ENCODE measurements at regions not wholly inside any gene's neighbourhood (a gene's known extent, or its start where the extent isn't known, plus 50 kb on each side); places are given as distances from the start of the nearest gene placed in this dataset.
"Not testable (repeated sequence)": the region's sequence is repeated elsewhere in the genome, so short reads cannot be mapped to it uniquely, and the experiment has no call there.

DNA sequence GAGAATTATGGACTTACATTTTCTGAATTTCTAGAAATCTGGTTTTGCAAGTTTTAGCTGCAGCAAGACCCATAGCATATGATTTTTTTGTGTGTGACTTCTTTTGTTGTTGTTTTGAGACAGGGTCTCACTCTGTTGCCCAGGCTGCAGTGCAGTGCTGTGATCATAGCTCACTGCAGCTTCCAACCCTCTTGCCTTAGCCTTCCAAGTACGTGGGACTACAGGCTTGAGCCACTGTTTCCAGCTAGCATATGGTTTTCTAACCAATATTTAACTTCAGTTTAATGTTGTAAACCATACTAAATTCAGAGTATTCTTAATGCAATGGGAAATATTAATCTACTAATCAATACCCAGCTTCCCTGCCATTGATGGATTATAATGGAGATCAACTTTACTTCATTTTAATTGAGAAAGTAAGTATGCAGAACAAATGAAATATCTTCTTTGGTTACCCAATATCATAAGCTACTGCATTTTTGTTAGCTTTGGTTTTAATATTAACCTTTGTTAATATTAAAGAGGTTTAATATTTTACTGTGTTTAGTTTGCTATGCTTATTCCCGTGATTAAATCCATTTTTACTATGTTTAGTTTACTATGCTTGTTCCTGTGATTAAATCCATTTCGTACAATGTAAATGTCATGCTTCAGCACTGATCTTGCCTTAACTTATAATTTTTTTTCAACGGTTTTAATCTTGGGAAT lies 273.4 kb upstream of the TMEFF2 start:
- DNase-seq: no peak

DNA sequence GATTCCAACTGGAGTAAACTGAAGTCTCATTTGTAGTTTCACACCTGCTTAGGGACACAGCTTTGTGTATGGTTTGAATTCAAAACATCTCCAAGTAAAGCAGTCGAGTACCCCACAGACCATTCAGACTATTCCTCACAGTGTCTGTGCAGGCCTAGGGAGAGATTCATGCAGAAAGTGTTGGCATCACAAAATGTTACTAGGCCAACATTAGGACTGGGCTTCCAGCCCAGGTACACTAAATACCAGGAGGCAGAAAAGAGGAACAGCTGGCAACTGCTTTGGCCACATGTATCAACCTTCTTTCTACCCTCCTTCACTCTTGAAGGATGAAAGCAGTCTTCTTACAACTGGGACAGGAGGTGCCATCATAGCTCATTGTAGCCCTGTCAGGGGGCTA lies 270.4 kb upstream of the TMEFF2 start:
- DNase-seq: no peak

DNA sequence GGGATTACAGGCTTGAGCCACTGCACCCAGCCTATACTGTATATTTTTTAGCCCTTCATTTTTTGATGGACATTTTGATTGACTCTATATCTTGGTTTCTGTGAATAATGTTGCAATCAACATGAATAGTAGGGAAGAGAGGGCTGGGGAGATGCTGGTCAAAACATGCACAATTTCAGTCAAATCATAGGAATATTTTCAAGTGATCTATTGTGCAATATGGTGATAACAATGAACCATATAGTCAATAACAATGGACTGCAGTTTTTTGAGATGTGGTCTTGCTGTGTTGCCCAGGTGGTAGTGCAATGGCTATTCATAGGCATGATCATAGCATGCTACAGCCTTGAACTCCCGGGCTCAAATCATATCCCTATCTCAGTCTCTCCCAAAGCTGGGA lies 264.7 kb upstream of the TMEFF2 start:
- no peak for DNase-seq

DNA sequence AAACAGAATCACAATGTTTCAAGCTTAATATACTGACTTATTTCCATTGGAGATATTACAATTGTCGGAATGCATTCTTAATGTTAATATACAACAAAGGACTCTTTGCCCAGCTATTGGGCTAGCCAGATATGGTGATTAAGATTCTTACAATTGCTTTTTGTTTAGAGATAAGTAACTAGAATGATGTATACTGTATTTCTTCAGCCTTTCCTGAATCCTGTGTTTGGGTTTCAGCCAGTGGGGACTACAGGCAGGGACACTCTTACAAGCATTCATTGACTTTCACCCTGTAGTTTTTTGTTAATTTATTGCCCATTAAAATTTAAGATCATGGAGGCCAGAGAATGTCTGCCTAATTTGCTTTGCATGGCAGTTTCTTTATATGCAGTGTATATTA lies 254.1 kb upstream of the TMEFF2 start:
- DNase-seq: no peak

DNA sequence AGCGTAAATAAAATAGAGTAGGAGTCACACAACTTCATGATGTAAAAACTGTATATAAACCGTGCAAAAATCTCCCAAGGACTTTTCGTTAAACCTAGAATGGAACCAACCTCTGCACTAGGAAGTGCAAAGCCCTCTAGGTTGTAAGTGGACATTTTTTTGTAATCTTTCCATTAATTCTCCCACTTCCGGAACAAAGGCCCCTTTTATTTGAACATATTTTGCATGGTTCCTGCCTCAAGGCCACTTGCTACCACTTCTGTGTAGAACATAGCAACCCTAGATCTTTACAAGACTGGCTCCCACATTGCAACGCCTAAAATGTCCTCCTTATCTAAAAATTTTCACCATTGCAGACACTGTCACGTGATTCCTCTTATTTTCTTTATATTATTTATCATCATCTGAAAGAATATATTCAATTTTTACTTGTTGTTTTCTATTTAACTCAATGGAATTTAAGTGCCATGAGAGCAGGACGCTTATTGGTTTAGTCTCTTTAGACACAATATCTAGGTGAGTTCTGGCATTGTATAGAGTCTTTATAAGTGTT lies 249.6 kb upstream of the TMEFF2 start:
- no peak for DNase-seq

DNA sequence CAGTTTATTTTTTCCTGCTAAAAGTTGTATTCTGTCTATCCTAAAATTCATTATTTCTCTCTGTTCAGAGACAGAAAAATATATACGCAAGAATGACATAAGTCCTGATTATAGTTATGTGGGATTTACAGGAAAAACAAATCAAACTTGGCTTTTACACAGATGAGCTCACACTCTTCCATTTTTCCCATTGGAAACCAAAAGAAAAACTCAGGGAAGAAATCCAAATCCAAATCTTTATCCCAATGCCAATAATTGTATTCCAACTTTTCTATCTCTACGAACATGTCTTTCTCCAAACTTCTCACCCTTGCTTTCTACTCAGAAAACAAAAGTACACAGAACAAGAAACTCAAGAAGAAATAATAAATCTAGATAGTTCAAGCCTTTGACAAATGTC lies 249.1 kb upstream of the TMEFF2 start:
- no peak for DNase-seq

DNA sequence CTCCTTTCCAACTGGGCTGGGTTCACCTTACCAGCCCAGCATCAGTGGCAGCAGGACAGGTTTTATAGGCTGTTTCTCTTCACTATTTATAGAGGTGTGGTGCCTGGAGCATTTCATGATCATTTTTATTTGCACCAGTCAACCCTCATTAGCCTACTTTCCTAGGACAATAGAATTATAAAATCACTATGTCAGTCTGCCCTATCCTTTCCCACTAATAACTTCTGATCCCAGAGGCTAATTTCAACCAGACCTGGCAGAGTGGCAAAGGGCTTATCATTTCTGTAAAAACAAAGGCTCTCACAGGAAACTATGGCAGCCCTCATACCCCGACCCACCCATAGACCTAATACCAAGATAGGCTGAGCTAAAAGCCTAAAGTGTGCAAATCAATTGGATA lies 243.5 kb upstream of the TMEFF2 start:
- no peak for DNase-seq

DNA sequence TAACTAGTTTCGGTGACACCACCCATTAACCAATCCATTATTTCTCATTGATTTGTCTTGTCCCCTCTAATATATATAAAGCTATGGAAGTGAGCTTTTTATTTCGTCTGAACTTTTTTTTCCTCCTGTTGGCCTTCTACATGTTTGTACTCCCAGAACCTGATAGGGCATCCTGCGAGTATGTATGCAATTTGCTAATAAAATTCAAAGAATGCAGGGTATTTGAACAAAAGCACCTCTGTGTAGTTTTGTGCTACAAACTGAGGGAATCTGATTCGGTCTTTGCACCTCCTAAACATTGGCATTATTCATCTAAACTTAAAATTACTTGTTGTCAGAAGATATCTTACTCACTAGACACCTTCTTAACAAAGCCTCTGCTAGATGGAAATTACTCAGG lies 242.9 kb upstream of the TMEFF2 start:
- no peak for DNase-seq

DNA sequence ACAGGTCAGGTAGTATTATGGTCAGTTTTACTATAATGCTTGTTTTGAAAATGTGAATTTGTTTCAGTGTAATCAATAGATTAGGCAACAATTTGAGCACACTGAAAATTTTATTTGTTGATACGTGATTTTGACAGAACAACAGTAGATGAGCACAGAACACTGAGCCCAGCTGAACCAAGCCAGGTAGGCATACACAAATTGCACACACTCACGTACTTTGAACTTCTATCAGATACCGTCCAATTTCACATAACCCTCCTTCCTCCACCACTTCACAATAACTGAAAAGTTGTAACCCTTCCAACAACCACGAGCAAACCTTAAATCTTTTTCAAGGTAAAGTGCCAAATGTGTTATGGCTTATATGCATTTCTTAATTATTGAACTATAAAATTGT lies 229.5 kb upstream of the TMEFF2 start:
- DNase-seq: no peak

DNA sequence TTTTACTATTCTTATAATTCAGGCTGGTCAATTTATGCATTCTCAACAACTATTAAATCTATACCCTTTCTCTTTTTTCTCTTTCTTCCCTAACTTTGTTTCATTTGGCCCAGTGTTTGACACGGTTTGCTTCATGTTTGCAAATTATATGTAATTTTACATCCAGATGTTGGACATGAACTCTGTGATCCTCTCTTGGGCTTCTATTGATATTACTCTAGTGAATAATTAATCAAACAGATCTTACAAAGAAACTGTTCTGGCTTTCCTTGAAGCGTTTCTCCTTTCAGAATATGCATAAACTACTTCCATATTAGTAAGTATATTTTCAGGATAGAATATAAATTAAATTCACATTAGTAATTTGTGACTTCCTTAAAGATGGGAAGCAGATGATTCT lies 225.1 kb upstream of the TMEFF2 start:
- DNase-seq: no peak

DNA sequence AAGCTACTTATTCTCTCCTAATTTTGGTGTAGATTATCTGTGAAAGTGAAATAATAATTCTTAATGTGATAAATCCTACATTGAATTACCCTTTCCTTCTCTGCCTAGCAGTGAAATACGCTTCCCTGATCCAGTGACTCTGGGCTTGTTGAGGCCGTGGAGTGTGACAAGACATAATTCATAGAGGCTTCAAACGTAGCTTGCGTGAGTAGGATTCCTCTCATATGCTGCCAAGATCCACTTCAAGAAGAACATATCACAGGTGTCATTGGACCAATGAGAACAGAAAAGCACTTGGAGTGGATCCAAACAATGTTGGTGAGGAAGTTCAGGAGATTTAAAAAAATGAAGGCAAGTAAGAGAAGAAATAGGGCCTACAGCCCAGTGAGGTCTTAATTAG lies 221.3 kb upstream of the TMEFF2 start:
- DNase-seq: no peak

DNA sequence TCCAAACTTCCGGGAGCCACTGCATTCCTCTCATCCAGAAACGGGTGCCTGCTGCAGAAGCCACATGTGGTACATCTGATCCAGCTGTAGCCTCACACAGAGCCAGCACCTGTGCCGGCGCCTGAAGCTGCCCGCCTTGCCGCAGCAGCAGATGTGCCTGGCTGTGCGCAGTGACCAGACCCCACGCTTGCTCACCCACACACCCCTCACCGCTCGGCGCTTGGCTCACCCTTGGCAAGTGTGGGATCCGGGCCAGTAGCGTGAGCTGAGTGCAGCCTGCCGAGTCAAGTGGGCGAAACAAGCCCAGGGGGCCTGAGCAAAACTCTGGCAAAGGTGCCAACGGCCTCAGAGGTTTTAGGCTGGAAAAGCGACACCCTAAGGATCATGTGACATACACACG lies 220.1 kb upstream of the TMEFF2 start:
- no peak for DNase-seq

DNA sequence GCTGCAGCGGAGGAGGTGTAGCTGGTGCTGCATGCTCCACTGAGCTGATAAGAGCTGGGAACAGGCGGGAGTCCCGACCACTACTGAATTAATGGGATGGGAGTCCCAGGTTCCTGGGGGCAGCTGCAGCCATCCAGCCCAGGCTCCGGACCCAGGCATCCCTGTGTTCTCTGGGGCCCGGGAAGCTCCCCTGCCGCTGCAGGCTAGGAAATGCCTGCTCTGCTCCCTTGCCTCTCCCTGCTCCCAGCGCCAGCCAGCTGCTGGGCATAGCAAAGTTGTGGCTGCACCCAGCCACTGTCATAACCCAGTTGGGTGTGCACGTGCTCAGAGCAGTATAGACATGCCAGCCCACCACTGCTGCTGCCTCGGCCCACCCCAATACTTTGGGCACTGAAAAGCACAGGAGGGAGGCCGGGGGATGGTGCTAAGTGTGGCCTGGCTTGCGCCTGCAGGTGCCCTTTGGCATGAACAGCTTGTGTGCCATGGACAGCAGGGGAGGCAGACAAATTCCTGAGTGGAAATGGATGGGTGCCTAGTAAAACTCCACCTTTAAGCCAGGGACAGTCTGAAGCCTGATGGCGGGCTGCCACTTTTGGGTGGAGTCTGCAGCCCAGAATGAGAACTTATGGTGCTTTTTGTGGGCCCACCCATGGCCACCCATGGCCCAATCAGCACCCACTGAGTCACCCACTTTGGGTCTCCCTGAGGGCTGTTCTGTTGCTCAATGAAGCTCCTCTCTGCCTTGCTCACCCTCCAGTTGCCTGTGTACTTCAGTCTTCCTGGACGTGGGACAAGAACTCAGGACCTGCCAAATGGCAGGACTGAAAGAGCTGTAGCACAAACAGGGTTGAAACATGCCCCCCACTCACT lies 219.3 kb upstream of the TMEFF2 start:
- no peak for DNase-seq

DNA sequence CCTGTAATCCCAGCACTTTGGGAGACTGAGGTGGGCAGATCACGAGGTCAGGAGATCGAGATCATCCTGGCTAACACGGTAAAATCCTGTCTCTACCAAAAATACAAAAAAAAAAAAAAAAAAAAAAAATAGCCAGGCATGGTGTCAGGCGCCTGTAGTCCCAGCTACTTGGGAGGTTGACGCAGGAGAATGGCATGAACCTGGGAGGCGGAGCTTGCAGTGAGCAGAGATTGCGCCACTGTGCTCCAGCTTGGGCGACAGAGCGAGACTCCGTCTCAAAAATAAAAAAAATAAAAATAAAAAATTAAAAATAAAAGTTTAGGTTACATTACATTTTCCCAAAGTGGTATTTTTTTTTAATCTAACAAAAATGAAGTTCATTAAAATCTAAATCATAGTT lies 218.1 kb upstream of the TMEFF2 start:
- not testable (repeated sequence) for DNase-seq

DNA sequence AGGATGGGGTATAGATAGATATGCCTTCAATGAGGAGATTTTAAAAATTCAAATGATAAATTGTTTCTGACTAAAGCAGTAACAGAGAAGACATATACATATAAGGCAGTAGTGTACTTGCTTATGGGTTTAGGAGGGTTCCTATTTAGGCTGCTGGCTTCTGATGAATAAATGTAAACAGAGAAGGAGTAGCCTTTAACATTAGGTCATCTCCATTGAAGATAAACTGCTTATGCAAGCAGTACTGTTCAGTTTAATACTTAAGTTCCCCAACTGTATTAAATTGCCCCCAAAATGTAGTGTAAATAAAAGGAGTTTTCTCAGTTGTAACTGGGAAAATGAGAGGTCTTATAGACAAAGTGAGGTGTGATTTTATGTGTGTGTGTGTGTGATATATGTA lies 217.7 kb upstream of the TMEFF2 start:
- DNase-seq: no peak

DNA sequence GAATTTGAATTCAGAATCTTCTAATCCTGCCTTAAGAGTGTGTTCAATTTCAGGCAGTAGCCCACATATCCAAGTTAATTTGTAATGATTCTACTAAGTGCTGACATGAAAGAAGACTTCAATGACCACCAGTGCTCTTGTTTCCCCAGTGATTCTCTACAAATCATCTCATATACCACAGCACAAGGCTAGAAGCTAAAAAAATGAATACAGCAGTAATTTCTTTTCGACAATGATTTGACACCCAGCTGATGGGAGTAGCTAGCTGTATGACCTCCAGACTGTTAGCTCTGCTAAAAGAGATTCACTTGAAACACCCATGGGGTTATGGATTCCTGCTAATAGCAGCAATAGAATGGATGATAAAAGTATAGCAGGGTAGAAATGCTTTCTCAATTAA lies 217.0 kb upstream of the TMEFF2 start:
- DNase-seq: no peak

DNA sequence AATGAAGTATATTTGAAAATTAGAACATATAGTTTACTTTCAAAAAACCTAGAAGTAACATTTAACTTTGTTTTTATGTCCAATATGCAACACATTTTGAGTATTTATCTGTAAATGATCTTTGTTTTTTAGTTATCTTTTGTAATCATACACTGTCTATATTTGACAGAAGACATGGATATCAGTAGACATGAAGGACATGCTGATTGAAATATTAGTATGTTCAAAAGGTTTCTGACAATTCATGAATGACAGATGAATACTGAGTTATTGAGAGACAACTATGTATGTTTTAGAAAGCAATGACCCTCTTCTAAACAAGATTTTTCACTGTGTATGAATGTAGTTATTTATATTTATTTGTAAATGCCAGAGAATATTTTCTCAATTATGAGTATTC lies 215.6 kb upstream of the TMEFF2 start:
- DNase-seq: no peak

DNA sequence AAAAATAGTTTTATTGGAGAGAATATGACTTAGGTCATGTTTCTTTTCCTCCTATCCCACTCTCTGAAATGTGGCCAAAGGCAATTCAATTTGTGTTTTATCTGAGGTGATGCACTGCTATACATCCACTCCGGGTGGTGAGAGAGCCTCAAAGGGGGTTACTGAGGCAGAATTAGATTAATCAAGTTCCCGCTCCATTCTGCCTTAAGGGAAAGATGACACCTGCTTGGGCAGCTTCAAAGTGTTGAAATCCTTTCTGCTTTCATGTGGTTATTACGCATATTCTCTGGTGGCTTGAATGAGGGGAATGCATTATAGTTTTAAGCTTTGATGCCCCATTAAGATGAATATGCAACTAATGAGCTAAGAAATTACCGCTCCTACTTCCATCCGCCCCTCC lies 213.0 kb upstream of the TMEFF2 start:
- no peak for DNase-seq

DNA sequence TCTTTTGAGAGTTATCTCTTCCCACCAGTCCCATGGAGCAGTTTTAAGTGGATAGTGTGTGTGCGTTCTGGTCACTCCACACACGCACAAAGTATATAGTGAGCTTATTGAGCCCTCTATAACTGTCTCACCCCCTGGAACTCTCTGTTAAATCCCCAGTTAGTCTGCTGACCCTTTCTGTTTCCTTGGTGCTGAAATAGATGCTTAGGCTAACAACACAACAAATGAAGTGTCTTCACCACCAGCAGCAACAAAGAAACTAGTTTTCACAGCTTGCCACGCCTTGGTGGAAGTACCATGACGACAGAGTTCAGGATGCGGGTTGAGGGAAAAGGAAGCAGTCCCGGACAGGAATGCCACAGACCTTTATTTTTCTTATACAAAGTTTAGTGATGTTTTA lies 203.5 kb upstream of the TMEFF2 start:
- DNase-seq: no peak

DNA sequence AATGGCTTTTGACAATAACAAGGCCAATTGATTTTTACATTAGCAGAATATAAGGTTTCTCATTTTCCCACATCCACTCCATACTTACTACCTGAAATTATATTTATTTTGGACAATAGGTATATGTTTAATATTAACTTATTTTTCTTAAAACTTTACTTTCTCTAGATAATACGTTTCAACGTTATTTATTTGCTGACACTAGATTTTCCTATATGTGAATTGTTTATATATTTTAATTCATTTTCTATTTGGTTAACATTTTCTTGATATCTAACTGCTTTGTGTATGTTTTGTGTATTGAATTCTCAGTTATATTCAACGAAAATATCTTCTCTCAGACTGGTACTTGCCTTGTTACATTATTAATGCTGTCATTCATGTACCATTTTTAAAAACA lies 199.9 kb upstream of the TMEFF2 start:
- DNase-seq: no peak

DNA sequence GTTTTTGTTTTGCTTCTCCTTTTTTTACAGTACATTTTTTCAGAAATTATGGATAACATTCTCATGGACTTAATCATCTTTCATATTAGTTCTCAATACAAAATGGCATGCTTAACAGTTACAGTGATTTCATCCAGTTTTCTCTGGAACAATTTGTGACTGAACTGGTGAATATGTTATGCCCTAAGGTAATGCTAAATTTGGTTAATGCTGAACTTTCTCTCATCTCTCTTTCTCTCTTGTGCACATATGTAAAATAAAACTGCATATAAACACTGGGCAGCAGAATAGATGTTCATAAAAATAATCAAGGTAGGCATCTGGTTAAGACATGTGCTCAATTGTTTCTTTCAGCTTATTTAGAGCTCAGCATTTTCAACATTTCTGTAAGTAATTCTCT lies 196.3 kb upstream of the TMEFF2 start:
- DNase-seq: no peak

DNA sequence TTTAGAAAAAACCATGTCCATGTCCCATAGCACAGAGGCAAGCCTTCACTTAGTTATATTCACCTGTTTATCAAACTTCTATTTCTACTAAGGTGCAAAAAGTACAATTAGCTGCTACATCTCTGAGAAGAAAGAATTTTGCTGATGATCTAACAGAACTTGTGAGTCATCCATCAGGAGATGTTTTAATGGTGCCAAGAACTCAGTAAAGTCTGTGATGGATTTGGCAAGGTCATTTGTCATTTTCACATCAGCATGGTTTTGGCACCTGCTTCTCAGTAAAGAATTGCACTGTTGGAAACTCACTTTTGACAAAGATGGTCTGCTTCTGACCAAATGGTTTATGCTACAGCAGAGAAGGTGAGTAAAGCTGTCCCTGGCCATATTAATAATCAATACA lies 195.7 kb upstream of the TMEFF2 start:
- no peak for DNase-seq

DNA sequence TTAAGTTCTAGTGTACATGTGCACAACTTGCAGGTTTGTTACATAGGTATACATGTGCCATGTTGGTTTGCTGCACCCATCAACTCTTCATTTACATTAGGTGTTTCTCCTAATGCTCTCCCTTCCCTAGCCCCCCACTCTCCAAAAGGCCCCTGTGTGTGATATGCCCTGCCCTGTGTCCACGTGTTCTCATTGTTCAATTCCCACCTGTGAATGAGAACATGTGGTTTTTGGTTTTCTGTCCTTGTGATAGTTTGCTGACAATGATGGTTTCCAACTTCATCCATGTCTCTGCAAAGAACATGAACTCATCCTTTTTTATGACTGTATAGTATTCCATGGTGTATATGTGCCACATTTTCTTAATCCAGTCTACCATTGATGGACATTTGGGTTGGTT lies 189.5 kb upstream of the TMEFF2 start:
- DNase-seq: not testable (repeated sequence)

DNA sequence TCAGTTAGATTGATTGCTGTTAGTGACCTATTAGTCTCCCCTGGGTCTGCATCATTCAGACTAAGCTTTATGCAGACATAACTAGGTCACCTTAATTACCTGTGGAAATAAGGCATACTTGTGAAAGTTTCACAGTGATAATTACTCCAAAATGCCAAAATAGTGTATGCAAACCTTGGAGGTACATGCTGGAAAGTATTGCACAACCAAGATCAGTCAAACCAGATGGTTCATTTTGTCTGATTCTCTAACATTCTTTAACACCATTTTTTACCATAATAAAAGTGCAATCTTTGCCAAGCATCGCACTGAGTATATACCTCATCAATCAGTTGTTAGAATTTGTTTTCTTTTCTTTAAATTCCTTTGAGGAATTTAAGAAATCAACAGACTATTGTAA lies 186.3 kb upstream of the TMEFF2 start:
- no peak for DNase-seq
